ENCODE measurements at regions not wholly inside any gene's neighbourhood (a gene's known extent, or its start where the extent isn't known, plus 50 kb on each side); places are given as distances from the start of the nearest gene placed in this dataset.

GRCh38 chr2:78887446-78887845 is 138.1 kb upstream of the REG3G start:
- Histone ChIP-seq H3K9me3 (no peaks in the 10 kb centered on the region), H3K4me3 (no peak overlapping the region), H3K36me3 (ENCODE audit: low read depth) (no peaks in the 10 kb centered on the region), H3K4me1 (ENCODE audit: low read depth) (no peaks in the 10 kb centered on the region)
- ATAC-seq (no peak), DNase-seq (no peak)
- intact Hi-C loops (cut with DNase I, micrococcal nuclease) = no loop called here
- TF ChIP-seq CTCF (IDR thresholded peaks at IDR 0.05) = no peak

GRCh38 chr2:78890935-78891334 is 134.6 kb upstream of the REG3G start:
- Histone ChIP-seq H3K4me3 (no peak overlapping the region), H3K4me1 (ENCODE audit: low read depth) (no peaks in the 10 kb centered on the region), H3K9me3 (no peaks in the 10 kb centered on the region), H3K36me3 (ENCODE audit: low read depth) (no peaks in the 10 kb centered on the region)
- ATAC-seq (no peak), DNase-seq (no peak)
- intact Hi-C loops (cut with DNase I, micrococcal nuclease) = no loop called here
- no peak for TF ChIP-seq CTCF (IDR thresholded peaks at IDR 0.05)

- intact Hi-C loops (cut with DNase I, micrococcal nuclease) = no loop called here
- no peak overlapping the region for H3K4me3 ChIP-seq
- H3K36me3 ChIP-seq (ENCODE audit: low read depth) = no peaks in the 10 kb centered on the region
- no peaks in the 10 kb centered on the region for H3K9me3 ChIP-seq
- DNase-seq (no peak), ATAC-seq (no peak)
- H3K4me1 ChIP-seq (ENCODE audit: low read depth) = no peaks in the 10 kb centered on the region
- no peak for TF ChIP-seq CTCF (IDR thresholded peaks at IDR 0.05)
Measured at GRCh38 chr2:78892295-78892694, 133.2 kb upstream of the REG3G start.

- ATAC-seq (no peak), DNase-seq (no peak)
- Histone ChIP-seq H3K9me3 (no peaks in the 10 kb centered on the region), H3K4me3 (no peak overlapping the region), H3K4me1 (ENCODE audit: low read depth) (no peaks in the 10 kb centered on the region), H3K36me3 (ENCODE audit: low read depth) (no peaks in the 10 kb centered on the region)
- intact Hi-C loops (cut with DNase I, micrococcal nuclease) = no loop called here
- TF ChIP-seq CTCF (IDR thresholded peaks at IDR 0.05) = no peak
Measured at GRCh38 chr2:78895022-78895421, 130.5 kb upstream of the REG3G start.

GRCh38 chr2:78896536-78896935 is 129.0 kb upstream of the REG3G start:
- H3K9me3 ChIP-seq = no peaks in the 10 kb centered on the region
- DNase-seq = no peak
- ATAC-seq = no peak
- no peaks in the 10 kb centered on the region for H3K36me3 ChIP-seq (ENCODE audit: low read depth)
- TF ChIP-seq CTCF (IDR thresholded peaks at IDR 0.05) = no peak
- intact Hi-C loops (cut with DNase I, micrococcal nuclease) = no loop called here
- no peak overlapping the region for H3K4me3 ChIP-seq
- no peaks in the 10 kb centered on the region for H3K4me1 ChIP-seq (ENCODE audit: low read depth)

- TF ChIP-seq CTCF (IDR thresholded peaks at IDR 0.05) = no peak
Measured at GRCh38 chr2:78907089-78907488, 118.4 kb upstream of the REG3G start.

More at GRCh38 chr2:78907089-78907488, 118.4 kb upstream of the REG3G start:
- DNase-seq = no peak
- intact Hi-C loops (cut with DNase I, micrococcal nuclease) = no loop called here
- Histone ChIP-seq H3K9me3 (no peaks in the 10 kb centered on the region), H3K4me3 (no peak overlapping the region), H3K4me1 (ENCODE audit: low read depth) (no peaks in the 10 kb centered on the region), H3K36me3 (ENCODE audit: low read depth) (no peaks in the 10 kb centered on the region)
- ATAC-seq = no peak
